ENCODE measurements at regions not wholly inside any gene's neighbourhood (a gene's known extent, or its start where the extent isn't known, plus 50 kb on each side); places are given as distances from the start of the nearest gene placed in this dataset.

GRCh38 chr11:13896981-13897353 lies 65.6 kb upstream of the SPON1 start:
- TF ChIP-seq EZH2 (IDR thresholded peaks at IDR 0.05), result no peak
- TF ChIP-seq, protein P1, sequence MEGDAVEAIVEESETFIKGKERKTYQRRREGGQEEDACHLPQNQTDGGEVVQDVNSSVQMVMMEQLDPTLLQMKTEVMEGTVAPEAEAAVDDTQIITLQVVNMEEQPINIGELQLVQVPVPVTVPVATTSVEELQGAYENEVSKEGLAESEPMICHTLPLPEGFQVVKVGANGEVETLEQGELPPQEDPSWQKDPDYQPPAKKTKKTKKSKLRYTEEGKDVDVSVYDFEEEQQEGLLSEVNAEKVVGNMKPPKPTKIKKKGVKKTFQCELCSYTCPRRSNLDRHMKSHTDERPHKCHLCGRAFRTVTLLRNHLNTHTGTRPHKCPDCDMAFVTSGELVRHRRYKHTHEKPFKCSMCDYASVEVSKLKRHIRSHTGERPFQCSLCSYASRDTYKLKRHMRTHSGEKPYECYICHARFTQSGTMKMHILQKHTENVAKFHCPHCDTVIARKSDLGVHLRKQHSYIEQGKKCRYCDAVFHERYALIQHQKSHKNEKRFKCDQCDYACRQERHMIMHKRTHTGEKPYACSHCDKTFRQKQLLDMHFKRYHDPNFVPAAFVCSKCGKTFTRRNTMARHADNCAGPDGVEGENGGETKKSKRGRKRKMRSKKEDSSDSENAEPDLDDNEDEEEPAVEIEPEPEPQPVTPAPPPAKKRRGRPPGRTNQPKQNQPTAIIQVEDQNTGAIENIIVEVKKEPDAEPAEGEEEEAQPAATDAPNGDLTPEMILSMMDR (IDR thresholded peaks at IDR 0.05), result no peak
- TF ChIP-seq EZH2phosphoT487 (IDR thresholded peaks at IDR 0.05), result no peak
- Mint-ChIP-seq H3K4me3 (no peak overlapping the region), H3K36me3 (no peaks in the 10 kb centered on the region), H3K27me3 (ENCODE audit: insufficient read depth, low read depth) (peaks cover 2% of the 10 kb centered on the region), H3K9me3 (no peaks in the 10 kb centered on the region), H3K4me1 (peaks cover 2% of the 10 kb centered on the region), H3K27ac (no peak overlapping the region)
- H3K9ac ChIP-seq, result no peak overlapping the region
- H3K9me3 ChIP-seq (ENCODE audit: low read depth), result no peaks in the 10 kb centered on the region
- no peaks in the 10 kb centered on the region for H3K36me3 ChIP-seq
- peak overlapping the region; percentile 68 for H2AFZ ChIP-seq (replicated peaks)
- H3K27me3 ChIP-seq, result no peaks in the 10 kb centered on the region
- DNase-seq (ENCODE audit: low spot score), result no peak
- no peak overlapping the region for H3K4me3 ChIP-seq
- H3F3A ChIP-seq (ENCODE audit: low read depth), result no peaks in the 10 kb centered on the region
- no peak overlapping the region for H3K4me2 ChIP-seq
- H3K79me2 ChIP-seq (ENCODE audit: low read depth), result no peaks in the 10 kb centered on the region
- H3K27ac ChIP-seq, result no peak overlapping the region
- H3K4me1 ChIP-seq, result peaks cover 7% of the 10 kb centered on the region
- H4K20me1 ChIP-seq (ENCODE audit: low read depth), result no peaks in the 10 kb centered on the region

- H3F3A ChIP-seq (ENCODE audit: low read depth), result no peaks in the 10 kb centered on the region
- peaks cover 7% of the 10 kb centered on the region for H3K4me1 ChIP-seq
- no peaks in the 10 kb centered on the region for H3K79me2 ChIP-seq (ENCODE audit: low read depth)
- H3K9me3 ChIP-seq (ENCODE audit: low read depth), result no peaks in the 10 kb centered on the region
- no peaks in the 10 kb centered on the region for H4K20me1 ChIP-seq (ENCODE audit: low read depth)
- Mint-ChIP-seq H3K4me1 (peaks cover 6% of the 10 kb centered on the region), H3K36me3 (no peaks in the 10 kb centered on the region), H3K9me3 (no peaks in the 10 kb centered on the region), H3K27ac (no peak overlapping the region), H3K4me3 (no peak overlapping the region), H3K27me3 (ENCODE audit: insufficient read depth, low read depth) (peaks cover 2% of the 10 kb centered on the region)
- no peak overlapping the region for H3K4me3 ChIP-seq
- H3K36me3 ChIP-seq, result no peaks in the 10 kb centered on the region
- no peak overlapping the region for H3K4me2 ChIP-seq
- no peak overlapping the region for H3K27ac ChIP-seq
- TF ChIP-seq, protein P1 (IDR thresholded peaks at IDR 0.05), result no peak
- no peak for TF ChIP-seq EZH2phosphoT487 (IDR thresholded peaks at IDR 0.05)
- TF ChIP-seq EZH2 (IDR thresholded peaks at IDR 0.05), result no peak
- peak overlapping the region; percentile 68 for H2AFZ ChIP-seq (replicated peaks)
- H3K27me3 ChIP-seq, result no peaks in the 10 kb centered on the region
- no peak overlapping the region for H3K9ac ChIP-seq
- no peak for DNase-seq (ENCODE audit: low spot score)
These were observed 64.8 kb upstream of the SPON1 start for GRCh38 chr11:13897646-13898276.

DNA sequence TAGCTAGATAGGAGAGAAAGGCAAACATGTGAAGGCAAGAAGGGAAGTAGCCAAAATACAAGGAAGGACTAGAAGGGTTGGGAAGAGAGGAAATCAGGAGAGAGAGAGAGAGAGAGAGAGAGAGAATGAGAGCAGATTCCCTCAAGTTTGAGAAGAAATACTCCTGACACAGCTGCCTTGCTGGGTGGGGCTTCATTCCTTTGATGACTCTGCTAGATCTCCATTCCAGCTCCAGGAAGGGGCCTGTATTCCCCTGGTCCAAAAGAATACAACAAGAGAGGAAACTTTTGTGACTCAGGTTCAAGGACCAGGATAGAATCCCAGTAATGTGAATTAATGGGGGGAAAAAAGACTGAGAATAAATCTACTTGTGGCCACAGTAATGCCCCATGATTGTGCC lies 62.9 kb upstream of the SPON1 start:
- Histone ChIP-seq H3K4me1 (peaks cover 7% of the 10 kb centered on the region), H3K27ac (no peak overlapping the region), H4K20me1 (ENCODE audit: low read depth) (no peaks in the 10 kb centered on the region), H3F3A (ENCODE audit: low read depth) (no peaks in the 10 kb centered on the region), H3K79me2 (ENCODE audit: low read depth) (no peaks in the 10 kb centered on the region), H3K4me3 (no peak overlapping the region), H3K36me3 (no peaks in the 10 kb centered on the region), H3K9ac (no peak overlapping the region), H2AFZ (replicated peaks) (peak overlapping the region; percentile 37), H3K27me3 (no peaks in the 10 kb centered on the region), H3K9me3 (ENCODE audit: low read depth) (no peaks in the 10 kb centered on the region), H3K4me2 (no peak overlapping the region)
- TF ChIP-seq, protein P1 (IDR thresholded peaks at IDR 0.05), result no peak
- TF ChIP-seq EZH2phosphoT487 (IDR thresholded peaks at IDR 0.05) (no peak), EZH2 (IDR thresholded peaks at IDR 0.05) (no peak)
- no peak for DNase-seq (ENCODE audit: low spot score)
- Mint-ChIP-seq H3K36me3 (no peaks in the 10 kb centered on the region), H3K4me3 (no peak overlapping the region), H3K27ac (no peak overlapping the region), H3K27me3 (ENCODE audit: insufficient read depth, low read depth) (peaks cover 2% of the 10 kb centered on the region), H3K4me1 (peaks cover 9% of the 10 kb centered on the region), H3K9me3 (no peaks in the 10 kb centered on the region)
